SK-N-SH (cell line): ENCODE measurements at regions not wholly inside any gene's neighbourhood (a gene's known extent, or its start where the extent isn't known, plus 50 kb on each side); places are given as distances from the start of the nearest gene placed in this dataset.
A peak's percentile ranks its signal among the peaks of the same experiment; 100 is the strongest.

Experiments used
- CTCF ChIA-PET: fragments of 300-600, 350-600 bp; formaldehyde crosslinking; extraction: SDS; loops from one replicate; lab custom pipeline; 2021; lab: Yijun Ruan, JAX
- POLR2A ChIA-PET: fragments of 350-600 bp; sonication (Branson Sonifier 250); formaldehyde crosslinking; extraction: SDS; loops from one replicate; lab custom pipeline; 2020; ENCODE audit warnings: antibody characterized with exemption, inconsistent platforms; lab: Yijun Ruan, JAX
- DNase-seq: peaks from one replicate; pipeline ENCODE4 v3.0.0; 2012
- H2AFZ ChIP-seq: fragments of 200-600 bp; sonication (generic); 2 replicates; pipeline ENCODE4 v1.8.1; 2016; ENCODE audit warnings: antibody characterized with exemption, mild to moderate bottlenecking, low read depth
- H3F3A ChIP-seq: fragments of 200-600 bp; sonication (generic); replicated peaks from 2 replicates; pipeline ENCODE3; 2016; ENCODE audit warnings: antibody characterized with exemption, mild to moderate bottlenecking; ENCODE audit not compliant: insufficient read depth
- H3K27ac ChIP-seq, 2 experiments: fragments of 200-500 bp in 1 of 2; fragments of 200-600 bp in 1 of 2; sonication (Bioruptor generic) in 1 of 2; sonication (generic), shearing (Covaris generic) in 1 of 2; 2 replicates each; pipeline versions ENCODE4 v1.5.1 to v1.6.1; 2014 to 2016; ENCODE audit warnings: low read depth in 2 of 2, inconsistent platforms in 1 of 2, low read length in 1 of 2, mild to moderate bottlenecking in 1 of 2, mixed read lengths in 1 of 2
- H3K27me3 ChIP-seq: fragments of 200-600 bp; sonication (generic), shearing (Covaris generic); 2 replicates; pipeline ENCODE4 v1.6.1; 2016; ENCODE audit warnings: mixed run types; ENCODE audit not compliant: insufficient read depth
- H3K36me3 ChIP-seq, 2 experiments: fragments of 200-500 bp in 1 of 2; fragments of 200-600 bp in 1 of 2; sonication (Bioruptor generic) in 1 of 2; sonication (generic) in 1 of 2; replicated peaks in 1 of 2; 2 replicates each; pipeline versions ENCODE3 to v1.5.1; 2014 to 2016; ENCODE audit warnings: low read length in 1 of 2, mild to moderate bottlenecking in 1 of 2; ENCODE audit not compliant: insufficient read depth in 2 of 2, control insufficient read depth in 1 of 2
- H3K4me1 ChIP-seq, 2 experiments: fragments of 200-500 bp in 1 of 2; fragments of 200-600 bp in 1 of 2; sonication (Bioruptor generic) in 1 of 2; sonication (generic), shearing (Covaris generic) in 1 of 2; 2 replicates each; pipeline versions ENCODE4 v1.5.1 to v1.6.1; 2014 to 2016; ENCODE audit warnings: low read depth in 1 of 2, low read length in 1 of 2, mixed run types in 1 of 2; ENCODE audit not compliant: insufficient read depth in 2 of 2, control insufficient read depth in 1 of 2
- H3K4me2 ChIP-seq: fragments of 200-600 bp; sonication (generic), shearing (Covaris generic); 2 replicates; pipeline ENCODE4 v1.6.1; 2017; ENCODE audit warnings: mixed run types
- H3K4me3 ChIP-seq, 2 experiments: fragments of 200-500 bp in 1 of 2; fragments of 200-600 bp in 1 of 2; sonication (Bioruptor generic) in 1 of 2; sonication (generic), shearing (Covaris generic) in 1 of 2; 2 replicates each; pipeline versions ENCODE4 v1.5.1 to v1.8.1; 2014 to 2016; ENCODE audit warnings: low read depth in 2 of 2, inconsistent platforms in 1 of 2, low read length in 1 of 2, mild to moderate bottlenecking in 1 of 2, mixed read lengths in 1 of 2, moderate library complexity in 1 of 2
- H3K79me2 ChIP-seq: fragments of 200-600 bp; sonication (generic); 2 replicates; pipeline ENCODE4 v1.8.1; 2017; ENCODE audit warnings: mild to moderate bottlenecking; ENCODE audit not compliant: insufficient read depth
- H3K9ac ChIP-seq: fragments of 200-600 bp; sonication (generic); 2 replicates; pipeline ENCODE4 v1.6.1; 2017; ENCODE audit warnings: mixed run types
- H3K9me2 ChIP-seq: fragments of 200-600 bp; sonication (generic); 2 replicates; pipeline ENCODE4 v1.6.1; 2017; ENCODE audit warnings: mixed run types
- H3K9me3 ChIP-seq: fragments of 200-600 bp; sonication (generic); 2 replicates; pipeline ENCODE4 v1.6.1; 2017; ENCODE audit warnings: mixed run types, mild to moderate bottlenecking, moderate library complexity
- H4K20me1 ChIP-seq: fragments of 200-600 bp; sonication (generic); 2 replicates; pipeline ENCODE4 v1.6.1; 2017; ENCODE audit warnings: mild to moderate bottlenecking, mixed run types; ENCODE audit not compliant: insufficient read depth
- CHD2 ChIP-seq: fragments of 150-350 bp; IDR thresholded peaks from 2 replicates; pipeline ENCODE4 v1.6.1; 2018; ENCODE audit warnings: low read length; ENCODE audit not compliant: partially characterized antibody
- ELF1 ChIP-seq: IDR thresholded peaks from 2 replicates; pipeline ENCODE4 v1.4.0; 2012
- FOSL2 ChIP-seq: IDR thresholded peaks from 2 replicates; pipeline ENCODE4 v1.4.0; 2012; ENCODE audit warnings: low read depth, mild to moderate bottlenecking, moderate library complexity, borderline replicate concordance
- FOXJ3 ChIP-seq: sonication (generic); formaldehyde crosslinking; IDR thresholded peaks from 2 replicates; pipeline ENCODE4 v1.5.1; 2020; ENCODE audit warnings: mild to moderate bottlenecking, missing genetic modification reagents
- FOXM1 ChIP-seq: IDR thresholded peaks from 2 replicates; pipeline ENCODE4 v1.4.0; 2012; ENCODE audit warnings: low read depth, mild to moderate bottlenecking
- MEF2A ChIP-seq: IDR thresholded peaks from 2 replicates; pipeline ENCODE4 v1.4.0; 2012; ENCODE audit warnings: low read depth, borderline replicate concordance
- MXI1 ChIP-seq: IDR thresholded peaks from 2 replicates; pipeline ENCODE4 v1.6.1; 2012; ENCODE audit warnings: mild to moderate bottlenecking, low read depth, low read length, improper control_type of control experiment
- NFIC ChIP-seq: IDR thresholded peaks from 2 replicates; pipeline ENCODE4 v1.4.0; 2012; ENCODE audit warnings: borderline replicate concordance
- NRF1 ChIP-seq: IDR thresholded peaks from 2 replicates; pipeline ENCODE4 v1.6.1; 2012; ENCODE audit warnings: low read depth, mild to moderate bottlenecking, low read length
- PBX3 ChIP-seq: IDR thresholded peaks from 2 replicates; pipeline ENCODE4; 2012
- RAD21 ChIP-seq: IDR thresholded peaks from 2 replicates; pipeline ENCODE4 v1.6.1; 2012; ENCODE audit warnings: mild to moderate bottlenecking, low read length
- REST ChIP-seq: IDR thresholded peaks from 2 replicates; pipeline ENCODE4 v1.6.1; 2012; ENCODE audit warnings: mild to moderate bottlenecking, low read depth, low read length, moderate library complexity
- RFX5 ChIP-seq: IDR thresholded peaks from 2 replicates; pipeline ENCODE4 v1.6.1; 2012; ENCODE audit warnings: mild to moderate bottlenecking, improper control_type of control experiment, low read length
- RXRA ChIP-seq: IDR thresholded peaks from 2 replicates; pipeline ENCODE4 v1.4.0; 2012; ENCODE audit warnings: low read depth, mild to moderate bottlenecking, borderline replicate concordance
- SIN3A ChIP-seq: IDR thresholded peaks from 2 replicates; pipeline ENCODE4 v1.6.1; 2012; ENCODE audit warnings: low read depth, mild to moderate bottlenecking, low read length, moderate library complexity, borderline replicate concordance
- SMC3 ChIP-seq: IDR thresholded peaks from 2 replicates; pipeline ENCODE4 v1.6.1; 2012; ENCODE audit warnings: low read depth, low read length, improper control_type of control experiment
- TAF1 ChIP-seq: IDR thresholded peaks from 2 replicates; pipeline ENCODE4 v1.6.1; 2012; ENCODE audit warnings: low read depth, mild to moderate bottlenecking, low read length, moderate library complexity, borderline replicate concordance
- TCF12 ChIP-seq: IDR thresholded peaks from 2 replicates; pipeline ENCODE4 v1.4.0; 2012
- USF2 ChIP-seq: fragments of 150-350 bp; IDR thresholded peaks from 2 replicates; pipeline ENCODE4 v1.6.1; 2017; ENCODE audit warnings: antibody characterized with exemption, low read length, low read depth, borderline replicate concordance
- YY1 ChIP-seq: IDR thresholded peaks from 2 replicates; pipeline ENCODE4 v1.4.0; 2012; ENCODE audit warnings: low read depth, mild to moderate bottlenecking
- WGBS: methylation state at CpG from one replicate; pipeline ENCODE4 v1.1.6; 2017; ENCODE audit warnings: low lambda C conversion rate; 5-methylcytosine and 5-hydroxymethylcytosine counted together

GRCh38 chr5:62922191-62922590 lies 343.6 kb downstream of the LRRC70 start:
- no peak overlapping the region for H3K9ac ChIP-seq
- H3K27me3 ChIP-seq, result no peaks in the 10 kb centered on the region
- no peaks in the 10 kb centered on the region for H3F3A ChIP-seq
- no peaks in the 10 kb centered on the region for H3K79me2 ChIP-seq
- no peak overlapping the region for H3K4me3 ChIP-seq
- H3K27ac ChIP-seq, result no peak overlapping the region
- TF ChIP-seq NRF1 (no peak), FOSL2 (no peak), RFX5 (no peak), USF2 (no peak), NFIC (no peak), RAD21 (no peak), SIN3A (no peak), MXI1 (no peak), SMC3 (no peak)
- ChIA-PET POLR2A (no interaction called here), CTCF (no interaction called here)
- H3K4me2 ChIP-seq, result 0 out of 2 replicates have a peak overlapping the region, but pooled peaks have one; percentile 23
- H3K4me1 ChIP-seq, result peaks cover 0 to 9% of the 10 kb centered on the region in 2 experiments; a peak in 1 of 4 replicates
- H3K36me3 ChIP-seq, result no peaks in the 10 kb centered on the region
- H4K20me1 ChIP-seq, result no peaks in the 10 kb centered on the region
- H3K9me3 ChIP-seq, result no peaks in the 10 kb centered on the region
- DNase-seq, result no peak
- 0 out of 2 replicates have a peak overlapping the region, but pooled peaks have one; percentile 29 for H2AFZ ChIP-seq
- WGBS, result 25% methylated on average over 3 of the region's 3 CpGs
- no peaks in the 10 kb centered on the region for H3K9me2 ChIP-seq

GRCh38 chr5:62920856-62921255 lies 342.2 kb downstream of the LRRC70 start:
- Histone ChIP-seq H3K79me2 (no peaks in the 10 kb centered on the region), H3K9me2 (no peaks in the 10 kb centered on the region), H3K4me2 (no peak overlapping the region), H3K27ac (no peak overlapping the region), H3F3A (no peaks in the 10 kb centered on the region), H3K4me3 (no peak overlapping the region), H3K9me3 (no peaks in the 10 kb centered on the region), H3K9ac (no peak overlapping the region), H4K20me1 (no peaks in the 10 kb centered on the region), H3K27me3 (no peaks in the 10 kb centered on the region), H3K36me3 (no peaks in the 10 kb centered on the region), H3K4me1 (peaks cover 0 to 9% of the 10 kb centered on the region in 2 experiments; a peak in 1 of 4 replicates), H2AFZ (no peak overlapping the region)
- ChIA-PET POLR2A (no interaction called here), CTCF (no interaction called here)
- TF ChIP-seq FOXJ3 (CRISPR knock-in tag) (no peak), TCF12 (no peak), ELF1 (no peak), USF2 (no peak), FOXM1 (no peak), NRF1 (no peak), RXRA (no peak), MEF2A (no peak), TAF1 (no peak), RAD21 (no peak), PBX3 (no peak), MXI1 (no peak), YY1 (no peak), REST (no peak), CHD2 (no peak)
- DNase-seq, result no peak
- WGBS, result 9% methylated on average over 1 of the region's 1 CpG
